NCI-H2107 (cell line): ENCODE measurements at regions not wholly inside any gene's neighbourhood (a gene's known extent, or its start where the extent isn't known, plus 50 kb on each side); places are given as distances from the start of the nearest gene placed in this dataset.

Experiments used
- DNase-seq: peaks from one replicate; lab custom pipeline; 2025; lab: John Stamatoyannopoulos, UW

- no peak for DNase-seq
Observed at GRCh38 chr7:155885167-155886155, 73.2 kb upstream of the SHH start.

GRCh38 chr7:155884225-155885166 lies 72.2 kb upstream of the SHH start:
- DNase-seq: no peak

GRCh38 chr7:155883491-155884224 lies 71.4 kb upstream of the SHH start:
- no peak for DNase-seq

- no peak for DNase-seq
Observed at GRCh38 chr7:155882596-155882995, 70.3 kb upstream of the SHH start.

GRCh38 chr7:155881471-155882350 lies 69.4 kb upstream of the SHH start:
- DNase-seq: no peak

GRCh38 chr7:155880721-155881120 lies 68.5 kb upstream of the SHH start:
- DNase-seq: no peak

GRCh38 chr7:155879592-155879991 lies 67.3 kb upstream of the SHH start:
- no peak for DNase-seq

- no peak for DNase-seq
Observed at GRCh38 chr7:155878674-155879073, 66.4 kb upstream of the SHH start.

- DNase-seq: no peak
Observed at GRCh38 chr7:155878250-155878649, 66.0 kb upstream of the SHH start.

- no peak for DNase-seq
Observed at GRCh38 chr7:155877167-155877566, 64.9 kb upstream of the SHH start.

GRCh38 chr7:155874411-155874810 lies 62.1 kb upstream of the SHH start:
- DNase-seq: no peak

- no peak for DNase-seq
Observed at GRCh38 chr7:155874010-155874409, 61.7 kb upstream of the SHH start.

- DNase-seq: no peak
Observed at GRCh38 chr7:155872678-155873369, 60.6 kb upstream of the SHH start.

- no peak for DNase-seq
Observed at GRCh38 chr7:155871211-155871610, 58.9 kb upstream of the SHH start.

GRCh38 chr7:155870334-155871180 lies 58.3 kb upstream of the SHH start:
- no peak for DNase-seq

GRCh38 chr7:155869784-155870076 lies 57.5 kb upstream of the SHH start:
- no peak for DNase-seq

- no peak for DNase-seq
Observed at GRCh38 chr7:155868955-155869783, 56.9 kb upstream of the SHH start.

- no peak for DNase-seq
Observed at GRCh38 chr7:155867734-155868400, 55.6 kb upstream of the SHH start.
